SKM-1 treated with dmso at 0.1 percent for 144 hours (cell line): ENCODE measurements at regions not wholly inside any gene's neighbourhood (a gene's known extent, or its start where the extent isn't known, plus 50 kb on each side); places are given as distances from the start of the nearest gene placed in this dataset.

ENCODE experiments used
- DNase-seq: peaks from one replicate; lab custom pipeline; 2025; ENCODE audit not compliant: unreplicated experiment; lab: John Stamatoyannopoulos, UW

GRCh38 chr5:38032149-38032548, 192.3 kb upstream of the GDNF start:
- DNase-seq = no peak

GRCh38 chr5:38031304-38031703, 191.5 kb upstream of the GDNF start:
- no peak for DNase-seq

DNA sequence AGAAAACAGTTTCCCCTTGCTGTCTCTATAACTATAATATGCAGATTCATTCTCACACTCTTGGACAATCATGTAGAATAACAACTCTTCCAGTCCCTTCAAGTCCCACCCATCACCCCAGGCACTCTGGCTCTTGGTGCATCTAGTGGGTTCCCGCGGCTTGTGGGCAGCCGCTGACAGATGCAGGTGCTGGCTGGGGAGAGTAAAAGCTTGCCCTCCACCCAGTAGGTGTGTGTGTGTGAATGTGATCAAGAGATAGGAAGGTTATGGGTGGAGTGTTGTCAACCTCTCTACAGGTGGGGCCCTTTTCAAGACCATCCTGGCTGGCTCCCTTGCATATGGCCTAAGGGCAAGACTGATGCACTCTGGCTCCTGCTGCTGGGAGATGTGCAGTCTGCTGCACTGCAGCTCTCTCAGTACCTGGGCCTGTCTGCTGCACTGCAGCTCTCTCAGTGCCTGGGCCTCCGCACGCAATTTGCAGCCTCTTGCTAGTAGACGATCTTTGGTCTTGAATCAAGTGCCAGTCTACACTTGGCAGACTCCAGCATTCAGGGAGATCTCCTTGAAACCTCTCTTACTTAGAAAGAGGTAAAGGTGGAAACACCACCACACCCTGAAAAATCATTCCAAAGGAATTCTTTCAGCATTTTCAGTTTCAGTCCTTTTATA, 189.7 kb upstream of the GDNF start:
- DNase-seq = no peak

DNA sequence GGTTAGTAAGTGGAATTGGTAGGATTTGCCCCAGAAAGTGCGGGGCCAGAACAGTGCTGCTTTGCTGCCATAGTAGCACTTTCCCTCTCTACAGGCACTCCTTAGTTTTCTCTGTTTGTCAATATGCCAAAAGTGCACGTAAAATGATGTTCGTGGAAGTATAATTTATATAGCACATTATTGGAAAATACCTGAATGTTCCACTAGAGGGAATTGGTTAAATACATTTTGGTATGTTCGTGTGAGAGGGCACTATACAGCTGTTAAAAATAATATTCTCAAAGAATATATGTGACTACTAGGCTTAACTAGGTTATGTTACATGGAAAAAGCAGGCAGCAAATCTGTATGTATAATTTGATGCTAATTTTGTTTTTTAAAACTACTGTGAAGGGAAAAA, 184.0 kb upstream of the GDNF start:
- DNase-seq = no peak

- no peak for DNase-seq
These were observed 183.5 kb upstream of the GDNF start for GRCh38 chr5:38023371-38023770.

DNA sequence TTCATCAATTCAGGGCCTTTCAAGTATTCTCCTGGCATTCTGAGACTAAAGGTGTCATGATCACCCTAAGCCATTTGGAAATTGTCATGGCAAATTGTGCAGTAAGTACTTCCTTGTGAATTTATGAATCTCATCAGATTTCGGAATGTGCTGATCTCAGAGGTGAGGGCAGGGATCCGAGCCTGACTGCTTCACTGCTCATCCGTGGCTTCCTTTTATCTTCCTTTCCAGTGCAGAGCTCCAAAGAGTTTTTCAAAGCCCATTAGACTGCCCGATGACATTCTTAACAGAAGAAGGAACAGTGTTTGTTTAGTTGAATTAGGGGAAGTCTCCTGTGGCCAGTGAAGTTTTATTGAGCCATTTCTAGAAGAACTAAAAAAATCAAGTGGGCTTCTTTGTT, 182.8 kb upstream of the GDNF start:
- no peak for DNase-seq

DNA sequence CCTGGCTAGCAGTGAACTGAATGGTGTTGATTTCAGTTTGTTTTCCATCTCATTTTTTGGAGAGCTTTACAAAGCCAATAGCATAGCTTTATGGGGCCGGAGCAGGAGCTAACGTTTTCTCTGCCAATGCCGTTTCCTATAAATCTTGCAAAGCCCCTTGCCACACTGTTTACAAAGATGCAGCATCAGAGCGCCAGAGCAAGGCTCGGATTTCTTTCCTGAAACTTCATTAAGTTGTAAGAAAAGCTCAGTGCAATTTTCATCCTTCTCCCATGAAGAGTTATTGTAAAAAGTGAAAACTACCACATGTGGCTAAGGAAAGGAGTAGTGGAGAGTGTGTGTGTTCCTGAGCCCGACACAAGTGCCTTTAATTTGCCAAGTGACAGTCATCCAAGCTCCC, 178.2 kb upstream of the GDNF start:
- no peak for DNase-seq

DNA sequence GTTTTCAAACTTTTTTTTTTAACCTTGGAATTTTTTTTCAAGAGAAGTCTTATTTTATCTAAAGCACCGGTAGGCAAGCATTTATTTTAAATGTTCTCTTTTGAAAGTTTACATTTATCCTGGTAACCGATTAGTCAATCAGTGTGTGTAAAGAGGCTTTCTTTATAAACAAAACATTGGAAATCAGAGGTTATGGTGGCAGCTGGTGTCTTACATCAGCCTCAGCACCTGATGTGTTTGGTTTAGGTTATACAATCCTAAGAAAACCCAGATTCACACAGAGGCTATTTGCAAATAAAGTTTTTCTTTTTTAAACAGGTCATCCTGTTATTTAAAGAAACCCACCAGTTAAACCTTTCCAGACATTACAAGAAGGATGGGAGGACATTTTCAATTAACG, 173.3 kb upstream of the GDNF start:
- DNase-seq = no peak

- DNase-seq = no peak
These were observed 171.9 kb upstream of the GDNF start for GRCh38 chr5:38011668-38012188.

GRCh38 chr5:38009749-38010358, 170.0 kb upstream of the GDNF start:
- DNase-seq = no peak

- no peak for DNase-seq
These were observed 168.4 kb upstream of the GDNF start for GRCh38 chr5:38008198-38008597.

GRCh38 chr5:37999593-37999992, 159.8 kb upstream of the GDNF start:
- DNase-seq = no peak

DNA sequence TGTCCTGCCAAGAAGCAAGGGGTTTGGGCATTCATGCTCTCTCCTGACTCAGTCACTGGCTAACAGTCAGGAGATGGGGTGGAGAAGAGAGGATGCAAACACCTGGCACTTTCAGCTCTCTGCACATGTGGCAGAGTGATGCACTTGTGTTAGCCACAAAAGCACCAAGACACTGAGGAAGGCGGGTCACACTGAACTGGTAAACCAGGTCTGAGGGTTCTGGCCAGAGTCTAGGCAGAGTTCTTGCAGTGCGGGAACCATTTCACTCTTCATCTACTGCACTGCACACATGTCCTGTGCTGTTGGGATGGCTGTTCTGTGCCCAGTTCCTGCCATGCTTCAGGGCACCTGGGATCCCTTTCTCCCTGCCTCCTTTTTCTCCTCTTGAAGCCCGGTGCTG, 157.1 kb upstream of the GDNF start:
- no peak for DNase-seq

GRCh38 chr5:37994729-37995128, 154.9 kb upstream of the GDNF start:
- no peak for DNase-seq

GRCh38 chr5:37991301-37992299, 151.8 kb upstream of the GDNF start:
- no peak for DNase-seq

DNA sequence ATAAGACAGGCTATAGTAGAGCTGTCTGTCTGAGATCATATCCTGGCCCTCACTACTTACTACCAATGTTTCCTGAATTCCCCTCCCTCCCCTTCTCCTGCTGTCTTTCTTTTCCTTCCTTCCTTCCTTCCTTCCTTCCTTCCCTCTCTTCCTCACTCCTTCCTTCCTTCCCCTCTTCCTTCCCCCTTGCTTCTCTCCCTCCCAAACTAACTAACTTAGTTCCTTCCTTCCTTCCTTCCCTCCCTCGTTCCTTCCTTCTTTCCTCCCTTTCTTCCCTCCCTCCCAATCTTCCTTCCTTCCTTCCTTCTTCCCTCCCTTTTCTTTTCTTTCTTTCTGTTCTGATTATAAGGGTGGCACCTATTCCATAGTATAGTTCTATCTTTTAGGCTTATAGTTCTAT, 150.0 kb upstream of the GDNF start:
- DNase-seq = no peak

DNA sequence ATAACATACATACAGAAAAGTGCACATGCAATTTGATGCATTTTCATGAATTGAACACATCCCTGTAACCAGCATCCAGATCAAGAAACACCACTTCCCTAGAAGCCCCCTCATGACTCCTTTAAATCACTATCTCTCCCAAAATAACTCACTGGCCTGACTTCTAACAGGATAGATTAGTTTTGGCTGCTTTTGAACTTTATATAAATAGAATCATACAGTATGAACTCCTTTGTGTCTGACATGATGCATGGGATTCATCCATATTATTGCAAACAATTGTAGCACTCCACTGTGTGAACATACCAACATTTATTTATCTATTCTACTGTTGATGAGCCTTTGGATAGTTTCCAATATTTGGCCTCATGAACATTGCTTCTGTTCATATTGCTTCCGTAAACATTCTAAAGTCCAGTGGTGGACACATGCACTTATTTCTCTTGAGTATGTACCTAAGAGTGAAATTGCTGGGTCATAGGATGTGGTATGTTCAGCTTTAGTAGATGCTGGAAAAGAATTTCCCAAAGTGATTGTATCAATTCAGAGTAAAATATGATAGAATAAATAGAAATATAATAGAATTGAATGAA, 148.7 kb upstream of the GDNF start:
- DNase-seq = no peak

- no peak for DNase-seq
These were observed 144.5 kb upstream of the GDNF start for GRCh38 chr5:37984300-37984699.

- DNase-seq = no peak
These were observed 143.6 kb upstream of the GDNF start for GRCh38 chr5:37983463-37983862.

DNA sequence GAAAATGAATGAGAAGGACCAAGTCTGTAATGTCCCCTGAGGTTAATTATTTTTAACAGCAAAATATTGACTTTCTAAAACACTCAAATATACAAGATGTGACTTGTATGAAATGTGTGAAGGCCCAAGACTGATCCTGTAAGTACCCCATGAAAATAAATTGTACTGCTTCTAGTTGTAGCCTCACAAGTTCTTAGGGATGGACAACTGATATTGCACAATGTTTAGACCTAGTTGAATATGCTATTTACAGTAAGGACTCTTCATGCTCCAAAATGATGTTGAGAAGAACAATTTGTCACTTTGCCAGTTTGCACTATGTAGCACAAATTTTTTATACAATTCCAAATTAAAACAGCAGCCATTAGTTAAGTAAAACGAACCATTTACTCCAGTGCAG, 139.7 kb upstream of the GDNF start:
- DNase-seq = no peak

DNA sequence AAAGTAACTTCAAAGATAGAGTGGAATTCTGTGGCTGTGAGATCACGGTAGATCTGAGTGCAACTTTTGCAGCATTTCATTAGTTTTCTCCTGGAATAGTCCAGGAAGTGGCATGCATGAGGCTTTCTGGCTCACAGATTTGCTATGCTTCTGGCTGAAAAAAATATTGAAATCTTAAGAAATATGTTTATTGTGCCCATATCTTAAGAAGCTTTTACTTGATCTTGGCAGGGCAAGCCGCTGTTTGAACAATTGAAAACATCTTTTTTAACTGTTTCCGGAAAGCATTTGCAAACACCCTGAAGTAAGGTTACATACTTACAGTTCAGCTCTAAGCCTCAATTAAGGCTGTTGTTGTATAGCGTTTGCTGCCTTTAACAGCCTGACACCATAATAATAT, 135.7 kb upstream of the GDNF start:
- no peak for DNase-seq
